AG04450 (cell line): ENCODE measurements at regions not wholly inside any gene's neighbourhood (a gene's known extent, or its start where the extent isn't known, plus 50 kb on each side); places are given as distances from the start of the nearest gene placed in this dataset.
"Not testable (repeated sequence)": the region's sequence is repeated elsewhere in the genome, so short reads cannot be mapped to it uniquely, and the experiment has no call there.

Experiments used
- CTCF ChIA-PET: fragments of 300-600, 350-600 bp; formaldehyde crosslinking; extraction: SDS; loops from one replicate; lab custom pipeline; 2022; ENCODE audit warnings: antibody characterized with exemption, inconsistent platforms; lab: Charles Lee
- POLR2A ChIA-PET: fragments of 350-600 bp; formaldehyde crosslinking; extraction: SDS; loops from one replicate; lab custom pipeline; 2021; ENCODE audit warnings: antibody characterized with exemption, inconsistent platforms; lab: Yijun Ruan, JAX
- DNase-seq: peaks from one replicate; pipeline ENCODE4 v3.0.0-alpha.2; 2011; ENCODE audit warnings: low read depth, low spot score
- H3K27ac ChIP-seq: one replicate; pipeline ENCODE4 v1.5.1; 2012; ENCODE audit warnings: low read depth, low read length, control low read depth
- H3K27me3 ChIP-seq: one replicate; pipeline ENCODE4 v1.6.0; 2012; ENCODE audit warnings: low read length; ENCODE audit not compliant: control insufficient read depth, insufficient read depth
- H3K4me3 ChIP-seq: 2 replicates; pipeline ENCODE4 v1.5.1; 2011; ENCODE audit warnings: mild to moderate bottlenecking, low read depth, low read length, control low read depth
- H3K9me3 ChIP-seq: 2 replicates; pipeline ENCODE4 v1.5.1; 2012; ENCODE audit warnings: low read length; ENCODE audit not compliant: control insufficient read depth, insufficient read depth
- CTCF ChIP-seq: IDR thresholded peaks from 2 replicates; pipeline ENCODE4 v1.5.1; 2011; ENCODE audit warnings: low read depth, low read length, control low read depth, inconsistent platforms

GRCh38 chr20:48512539-48512938 lies 315.3 kb downstream of the PREX1 start:
- H3K27me3 ChIP-seq, CTCF ChIA-PET, H3K4me3 ChIP-seq: not testable (repeated sequence)

GRCh38 chr20:48505066-48505465 lies 322.7 kb downstream of the PREX1 start:
- H3K27ac ChIP-seq, POLR2A ChIA-PET, H3K9me3 ChIP-seq, DNase-seq, H3K27me3 ChIP-seq, H3K4me3 ChIP-seq, CTCF ChIA-PET: not testable (repeated sequence)

More at GRCh38 chr20:48512539-48512938, 315.3 kb downstream of the PREX1 start:
- DNase-seq, H3K27ac ChIP-seq, POLR2A ChIA-PET, H3K9me3 ChIP-seq: not testable (repeated sequence)

GRCh38 chr20:48503166-48503815 lies 324.5 kb downstream of the PREX1 start:
- DNase-seq = no peak
- TF ChIP-seq CTCF = no peak
- POLR2A ChIA-PET = no interaction called here
- Histone ChIP-seq H3K27ac (no peak overlapping the region), H3K27me3 (no peaks in the 10 kb centered on the region), H3K4me3 (no peak overlapping the region), H3K9me3 (no peaks in the 10 kb centered on the region)
- CTCF ChIA-PET = no interaction called here

GRCh38 chr20:48502758-48503157 lies 325.0 kb downstream of the PREX1 start:
- Histone ChIP-seq H3K27me3 (no peaks in the 10 kb centered on the region), H3K27ac (no peak overlapping the region), H3K9me3 (no peaks in the 10 kb centered on the region), H3K4me3 (no peak overlapping the region)
- ChIA-PET POLR2A (no interaction called here), CTCF (no interaction called here)
- no peak for TF ChIP-seq CTCF
- no peak for DNase-seq

GRCh38 chr20:48502016-48502415 lies 325.8 kb downstream of the PREX1 start:
- DNase-seq = no peak
- Histone ChIP-seq H3K9me3 (no peaks in the 10 kb centered on the region), H3K27ac (no peak overlapping the region), H3K27me3 (no peaks in the 10 kb centered on the region), H3K4me3 (no peak overlapping the region)
- TF ChIP-seq CTCF = no peak
- ChIA-PET CTCF (no interaction called here), POLR2A (no interaction called here)

GRCh38 chr20:48500900-48501299 lies 326.9 kb downstream of the PREX1 start:
- H3K27ac ChIP-seq, H3K9me3 ChIP-seq, DNase-seq, H3K27me3 ChIP-seq, CTCF ChIA-PET, H3K4me3 ChIP-seq, POLR2A ChIA-PET: not testable (repeated sequence)

- H3K27me3 ChIP-seq, H3K9me3 ChIP-seq, H3K4me3 ChIP-seq, DNase-seq, CTCF ChIA-PET, POLR2A ChIA-PET, H3K27ac ChIP-seq: not testable (repeated sequence)
Observed at GRCh38 chr20:48498939-48499338, 328.9 kb downstream of the PREX1 start.

- CTCF ChIA-PET = not testable (repeated sequence)
Observed at GRCh38 chr20:48498125-48498524, 329.7 kb downstream of the PREX1 start.

More at GRCh38 chr20:48498125-48498524, 329.7 kb downstream of the PREX1 start:
- H3K27ac ChIP-seq, POLR2A ChIA-PET, H3K4me3 ChIP-seq, H3K9me3 ChIP-seq, DNase-seq, H3K27me3 ChIP-seq: not testable (repeated sequence)
